GM19238 (cell line): ENCODE measurements at regions not wholly inside any gene's neighbourhood (a gene's known extent, or its start where the extent isn't known, plus 50 kb on each side); places are given as distances from the start of the nearest gene placed in this dataset.

Experiments used
- DNase-seq: peaks from one replicate; pipeline ENCODE4 v3.0.0; 2011; ENCODE audit warnings: low spot score; ENCODE audit not compliant: insufficient read length

GRCh38 chr4:10929818-10930217, 245.2 kb upstream of the CLNK start:
- DNase-seq: no peak

GRCh38 chr4:10925996-10926395, 241.4 kb upstream of the CLNK start:
- DNase-seq: no peak

GRCh38 chr4:10924274-10924673, 239.7 kb upstream of the CLNK start:
- DNase-seq: no peak

- DNase-seq: no peak
These were observed 233.0 kb upstream of the CLNK start for GRCh38 chr4:10917566-10917965.

GRCh38 chr4:10898072-10898471, 213.5 kb upstream of the CLNK start:
- no peak for DNase-seq

- DNase-seq: no peak
These were observed 212.5 kb upstream of the CLNK start for GRCh38 chr4:10897076-10897475.

- no peak for DNase-seq
These were observed 208.8 kb upstream of the CLNK start for GRCh38 chr4:10893395-10893794.

- DNase-seq: no peak
These were observed 207.3 kb upstream of the CLNK start for GRCh38 chr4:10891866-10892265.

- no peak for DNase-seq
These were observed 205.3 kb upstream of the CLNK start for GRCh38 chr4:10889819-10890218.

- DNase-seq: no peak
These were observed 195.0 kb upstream of the CLNK start for GRCh38 chr4:10879411-10880110.

- DNase-seq: no peak
These were observed 194.3 kb upstream of the CLNK start for GRCh38 chr4:10878861-10879260.

- DNase-seq: no peak
These were observed 192.5 kb upstream of the CLNK start for GRCh38 chr4:10877076-10877475.

- DNase-seq: no peak
These were observed 190.7 kb upstream of the CLNK start for GRCh38 chr4:10875144-10875799.

- no peak for DNase-seq
These were observed 189.2 kb upstream of the CLNK start for GRCh38 chr4:10873809-10874208.

GRCh38 chr4:10872833-10873517, 188.4 kb upstream of the CLNK start:
- DNase-seq: no peak

GRCh38 chr4:10866666-10867065, 182.1 kb upstream of the CLNK start:
- DNase-seq: no peak

GRCh38 chr4:10861036-10861435, 176.5 kb upstream of the CLNK start:
- DNase-seq: no peak

- no peak for DNase-seq
These were observed 171.8 kb upstream of the CLNK start for GRCh38 chr4:10856271-10856782.

GRCh38 chr4:10853196-10853595, 168.6 kb upstream of the CLNK start:
- DNase-seq: no peak

- no peak for DNase-seq
These were observed 157.1 kb upstream of the CLNK start for GRCh38 chr4:10841697-10842096.

- DNase-seq: no peak
These were observed 152.6 kb upstream of the CLNK start for GRCh38 chr4:10837151-10837550.

GRCh38 chr4:10832806-10833628, 148.4 kb upstream of the CLNK start:
- no peak for DNase-seq
